Panc1 (cell line): ENCODE measurements at regions not wholly inside any gene's neighbourhood (a gene's known extent, or its start where the extent isn't known, plus 50 kb on each side); places are given as distances from the start of the nearest gene placed in this dataset.

ENCODE experiments used
- CTCF ChIP-seq: fragments of 450-650 bp; IDR thresholded peaks from 2 replicates; pipeline ENCODE4 v1.5.1; 2017; ENCODE audit warnings: mild to moderate bottlenecking
- REST ChIP-seq, 2 experiments: IDR thresholded peaks; 2 replicates each; pipeline ENCODE4 v1.6.1; 2011 to 2012; ENCODE audit warnings: low read depth in 2 of 2, control low read depth in 1 of 2, low read length in 1 of 2, mild to moderate bottlenecking in 1 of 2, moderate library complexity in 1 of 2; ENCODE audit not compliant: insufficient read depth in 1 of 2
- SIN3A ChIP-seq: IDR thresholded peaks from 2 replicates; pipeline ENCODE4 v1.6.1; 2012; ENCODE audit warnings: low read depth, mild to moderate bottlenecking, low read length, moderate library complexity, borderline replicate concordance; ENCODE audit not compliant: insufficient read depth

GRCh38 chr18:61609131-61609530 is 275.9 kb downstream of the CDH20 start:
- TF ChIP-seq CTCF (no peak), SIN3A (no peak), REST (IDR thresholded peaks at IDR 0.05; ENCODE audit: insufficient read depth in 1 of 2, low read depth in 2 of 2, low read length in 1 of 2) (no peak)
